Left colon (tissue), 2 donors: ENCODE measurements at regions not wholly inside any gene's neighbourhood (a gene's known extent, or its start where the extent isn't known, plus 50 kb on each side); places are given as distances from the start of the nearest gene placed in this dataset.
A peak's percentile ranks its signal among the peaks of the same experiment; 100 is the strongest.

Experiments
- ATAC-seq: fragments of 200-7000 bp; cut with Tn5 transposase; one replicate; pipeline ENCODE4 v1.9.1; 2020; ENCODE audit warnings: mild to moderate bottlenecking, moderate library complexity
- DNase-seq, 2 donors: peaks; one replicate each; pipeline ENCODE4 v3.0.0-alpha.2; 2020
- intact Hi-C, 2 donors: fragments of 100-400 bp; cut with DNase I in 1 of 2; cut with micrococcal nuclease in 1 of 2; formaldehyde crosslinking; loops; one replicate each; pipeline versions ENCODE4 v1.11.2 to v1.14.0; 2022; cut with DNase I, micrococcal nuclease
- donor health status: DM: no; HTN: no; CAD: no.
- donor health status: DM: yes; HTN: yes; CAD: no.

GRCh38 chr16:49130397-49130796 lies 151.2 kb downstream of the CBLN1 start:
- intact Hi-C loops = no loop called here
- ATAC-seq (no peak), DNase-seq (no peak)

- ATAC-seq (no peak), DNase-seq (no peak)
- intact Hi-C loops = no loop called here
These were observed 151.7 kb downstream of the CBLN1 start for GRCh38 chr16:49129935-49130334.

GRCh38 chr16:49128740-49129139 lies 152.9 kb downstream of the CBLN1 start:
- no peak for ATAC-seq
- intact Hi-C loops = no loop called here
- no peak for DNase-seq

- no peak for DNase-seq
These were observed 154.5 kb downstream of the CBLN1 start for GRCh38 chr16:49127103-49127502.

GRCh38 chr16:49121636-49122035 lies 160.0 kb downstream of the CBLN1 start:
- DNase-seq (no peak), ATAC-seq (no peak)
- intact Hi-C loops = no loop called here

More at GRCh38 chr16:49127103-49127502, 154.5 kb downstream of the CBLN1 start:
- ATAC-seq = no peak
- intact Hi-C loops = no loop called here

- DNase-seq (no peak), ATAC-seq (no peak)
- intact Hi-C loops = no loop called here
These were observed 161.0 kb downstream of the CBLN1 start for GRCh38 chr16:49120631-49121030.

GRCh38 chr16:49116873-49117272 lies 164.8 kb downstream of the CBLN1 start:
- intact Hi-C loops = no loop called here
- DNase-seq (no peak), ATAC-seq (no peak)

- intact Hi-C loops = no loop called here
- DNase-seq (no peak), ATAC-seq (no peak)
These were observed 165.7 kb downstream of the CBLN1 start for GRCh38 chr16:49115956-49116355.

- peak in 1 of 2 donors; percentile 57 for DNase-seq
- intact Hi-C loops = no loop called here
- no peak for ATAC-seq
These were observed 168.9 kb downstream of the CBLN1 start for GRCh38 chr16:49112754-49113153.

GRCh38 chr16:49111351-49111750 lies 170.3 kb downstream of the CBLN1 start:
- intact Hi-C loops = no loop called here
- no peak for ATAC-seq
- DNase-seq = no peak

GRCh38 chr16:49108611-49109010 lies 173.0 kb downstream of the CBLN1 start:
- DNase-seq (no peak), ATAC-seq (no peak)
- intact Hi-C loops = no loop called here

- no peak for DNase-seq
- intact Hi-C loops = no loop called here
- ATAC-seq = no peak
These were observed 178.3 kb downstream of the CBLN1 start for GRCh38 chr16:49103298-49103697.

- DNase-seq (no peak), ATAC-seq (no peak)
- intact Hi-C loops = no loop called here
These were observed 179.6 kb downstream of the CBLN1 start for GRCh38 chr16:49101997-49102396.

- intact Hi-C loops = no loop called here
- DNase-seq (no peak), ATAC-seq (no peak)
These were observed 181.3 kb downstream of the CBLN1 start for GRCh38 chr16:49100366-49100765.

GRCh38 chr16:49097964-49098363 lies 183.7 kb downstream of the CBLN1 start:
- DNase-seq = no peak
- no peak for ATAC-seq
- intact Hi-C loops = no loop called here

- no peak for DNase-seq
- ATAC-seq = no peak
- intact Hi-C loops = no loop called here
These were observed 185.3 kb downstream of the CBLN1 start for GRCh38 chr16:49096176-49096945.

GRCh38 chr16:49095539-49095938 lies 186.1 kb downstream of the CBLN1 start:
- intact Hi-C loops = no loop called here
- no peak for ATAC-seq
- DNase-seq = no peak

- intact Hi-C loops = no loop called here
- DNase-seq = no peak
- no peak for ATAC-seq
These were observed 187.2 kb downstream of the CBLN1 start for GRCh38 chr16:49094471-49094870.

GRCh38 chr16:49093939-49094338 lies 187.7 kb downstream of the CBLN1 start:
- intact Hi-C loops = no loop called here
- DNase-seq = no peak

GRCh38 chr16:49092704-49093103 lies 188.9 kb downstream of the CBLN1 start:
- ATAC-seq (no peak), DNase-seq (no peak)
- intact Hi-C loops = no loop called here

More at GRCh38 chr16:49093939-49094338, 187.7 kb downstream of the CBLN1 start:
- ATAC-seq = no peak

GRCh38 chr16:49089533-49089932 lies 192.1 kb downstream of the CBLN1 start:
- DNase-seq = no peak
- no peak for ATAC-seq
- intact Hi-C loops = loop anchor here in 1 of 2 donors (10.0 kb wide), 1 partner anchor 405 kb away; no protein-coding TSS in a partner anchor
